Ovary (tissue), 3 donors: ENCODE measurements at regions not wholly inside any gene's neighbourhood (a gene's known extent, or its start where the extent isn't known, plus 50 kb on each side); places are given as distances from the start of the nearest gene placed in this dataset.

Experiments used
- EP300 ChIP-seq: sonication (generic); formaldehyde crosslinking; IDR thresholded peaks from one replicate; pipeline ENCODE4 v1.6.1; 2017; ENCODE audit warnings: antibody characterized with exemption
- POLR2A ChIP-seq: fragments of 450-650 bp; IDR thresholded peaks from one replicate; pipeline ENCODE4 v1.6.1; 2017; ENCODE audit warnings: antibody characterized with exemption, mild to moderate bottlenecking, moderate library complexity
- TF ChIP-seq, protein P1 (sequence below), 3 donors: fragments of 450-650 bp in 2 of 3; fragments of 200-600 bp in 1 of 3; IDR thresholded peaks; one replicate each; pipeline versions ENCODE4 v1.5.1 to v1.8.0; 2016 to 2022; ENCODE audit warnings: antibody characterized with exemption in 3 of 3, mild to moderate bottlenecking in 1 of 3
- donor health status: DM: no; HTN: no; CAD: no.

DNA sequence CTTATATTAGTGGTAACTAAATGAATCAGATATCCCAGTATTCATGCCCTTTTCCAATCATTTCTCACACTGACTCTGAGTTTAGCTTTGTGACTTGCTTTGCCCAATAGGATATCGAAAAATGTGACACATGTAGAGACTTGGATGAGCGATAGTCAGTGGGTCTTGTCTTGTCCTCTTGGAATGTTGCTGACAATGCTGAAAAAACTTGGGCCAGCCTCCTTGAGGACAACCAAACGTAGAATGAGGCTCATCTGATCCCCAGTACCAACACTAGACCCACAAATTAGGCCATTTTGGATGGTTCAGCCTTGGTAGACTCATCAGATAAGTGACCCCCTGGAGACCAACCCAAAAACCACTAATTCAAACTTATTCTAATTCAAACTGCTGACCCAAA, 351.0 kb downstream of the GRIN2B start:
- TF ChIP-seq, protein P1, sequence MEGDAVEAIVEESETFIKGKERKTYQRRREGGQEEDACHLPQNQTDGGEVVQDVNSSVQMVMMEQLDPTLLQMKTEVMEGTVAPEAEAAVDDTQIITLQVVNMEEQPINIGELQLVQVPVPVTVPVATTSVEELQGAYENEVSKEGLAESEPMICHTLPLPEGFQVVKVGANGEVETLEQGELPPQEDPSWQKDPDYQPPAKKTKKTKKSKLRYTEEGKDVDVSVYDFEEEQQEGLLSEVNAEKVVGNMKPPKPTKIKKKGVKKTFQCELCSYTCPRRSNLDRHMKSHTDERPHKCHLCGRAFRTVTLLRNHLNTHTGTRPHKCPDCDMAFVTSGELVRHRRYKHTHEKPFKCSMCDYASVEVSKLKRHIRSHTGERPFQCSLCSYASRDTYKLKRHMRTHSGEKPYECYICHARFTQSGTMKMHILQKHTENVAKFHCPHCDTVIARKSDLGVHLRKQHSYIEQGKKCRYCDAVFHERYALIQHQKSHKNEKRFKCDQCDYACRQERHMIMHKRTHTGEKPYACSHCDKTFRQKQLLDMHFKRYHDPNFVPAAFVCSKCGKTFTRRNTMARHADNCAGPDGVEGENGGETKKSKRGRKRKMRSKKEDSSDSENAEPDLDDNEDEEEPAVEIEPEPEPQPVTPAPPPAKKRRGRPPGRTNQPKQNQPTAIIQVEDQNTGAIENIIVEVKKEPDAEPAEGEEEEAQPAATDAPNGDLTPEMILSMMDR (IDR thresholded peaks at IDR 0.05) = no peak
- TF ChIP-seq POLR2A (no peak), EP300 (no peak)
